ENCODE measurements at regions not wholly inside any gene's neighbourhood (a gene's known extent, or its start where the extent isn't known, plus 50 kb on each side); places are given as distances from the start of the nearest gene placed in this dataset.

DNA sequence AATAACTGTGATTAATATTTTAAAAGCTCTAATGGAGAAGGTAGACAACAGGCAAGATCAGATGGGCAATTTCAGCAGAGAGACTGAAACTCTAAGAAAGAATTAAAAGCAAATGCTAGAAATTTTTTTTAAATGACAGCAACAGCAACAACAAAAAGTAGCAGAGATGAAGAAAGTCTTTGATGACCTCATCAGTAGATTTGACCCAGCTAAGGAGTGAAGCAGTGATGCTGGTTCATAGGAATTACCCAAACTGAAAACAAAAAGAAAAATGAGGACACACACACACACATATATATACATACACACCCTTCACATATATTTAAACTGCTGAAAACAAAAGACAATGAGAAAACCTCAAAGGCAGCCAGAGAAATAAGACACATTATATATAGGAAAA, 197.6 kb upstream of the ARID1B start:
- Histone ChIP-seq H3K4me1 (ENCODE audit: insufficient read depth) (no peaks in the 10 kb centered on the region), H3K27ac (ENCODE audit: low read depth) (no peak overlapping the region), H3F3A (replicated peaks; ENCODE audit: low read depth) (no peaks in the 10 kb centered on the region), H3K9me2 (ENCODE audit: insufficient read depth) (0 out of 2 replicates have a peak, but pooled peaks cover 6% of the 10 kb centered on the region), H3K27me3 (ENCODE audit: insufficient read depth) (no peaks in the 10 kb centered on the region), H4K20me1 (replicated peaks; ENCODE audit: insufficient read depth) (no peaks in the 10 kb centered on the region), H3K79me2 (replicated peaks; ENCODE audit: insufficient read depth) (no peaks in the 10 kb centered on the region), H3K4me3 (no peak overlapping the region), H2AFZ (no peak overlapping the region), H3K4me2 (no peak overlapping the region), H3K36me3 (ENCODE audit: insufficient read depth) (no peaks in the 10 kb centered on the region)
- H3K4me3 Mint-ChIP-seq = no peak overlapping the region
- DNase-seq (ENCODE audit: low spot score) (no peak), ATAC-seq (no peak)
- peaks cover 43% of the 10 kb centered on the region for H3K9me3 Mint-ChIP-seq
- peaks cover 25% of the 10 kb centered on the region for H3K36me3 Mint-ChIP-seq (ENCODE audit: low read depth)
- H3K27ac Mint-ChIP-seq = no peak overlapping the region
- TF ChIP-seq JUNB (IDR thresholded peaks at IDR 0.05; ENCODE audit: unreplicated experiment) (no peak), CREB1 (CRISPR knock-in tag; IDR thresholded peaks at IDR 0.05; ENCODE audit: low read depth) (no peak)
- peaks cover 6% of the 10 kb centered on the region for H3K27me3 Mint-ChIP-seq (ENCODE audit: insufficient read depth, low read depth, poor library complexity)
- no peaks in the 10 kb centered on the region for H3K4me1 Mint-ChIP-seq

DNA sequence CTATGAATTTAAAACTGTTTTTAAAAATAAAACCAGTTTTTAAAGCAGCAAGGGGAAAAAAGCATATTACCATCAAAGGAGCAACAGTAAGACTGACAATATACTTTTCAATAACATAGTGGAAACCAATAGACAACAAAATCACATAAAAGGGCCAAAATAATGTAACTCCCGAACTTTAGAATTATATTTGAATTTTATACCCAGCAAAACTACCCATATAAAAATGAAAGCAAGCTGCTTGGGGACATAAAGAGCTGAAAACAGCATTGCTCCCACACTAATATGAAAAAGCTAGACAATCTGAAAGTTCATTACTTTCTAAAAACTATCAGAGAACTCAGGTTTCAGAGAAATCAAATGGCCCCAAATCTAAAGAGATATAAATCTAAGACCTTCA, 199.4 kb upstream of the ARID1B start:
- DNase-seq (ENCODE audit: low spot score) (no peak), ATAC-seq (no peak)
- H3K9me2 ChIP-seq (ENCODE audit: insufficient read depth) = peaks cover 6% of the 10 kb centered on the region; the same call in 1 of the 2 replicates
- peaks cover 43% of the 10 kb centered on the region for H3K9me3 Mint-ChIP-seq
- no peaks in the 10 kb centered on the region for H4K20me1 ChIP-seq (replicated peaks; ENCODE audit: insufficient read depth)
- no peak overlapping the region for H3K27ac ChIP-seq (ENCODE audit: low read depth)
- H3K4me1 ChIP-seq (ENCODE audit: insufficient read depth) = no peaks in the 10 kb centered on the region
- H3K4me1 Mint-ChIP-seq = no peaks in the 10 kb centered on the region
- no peak overlapping the region for H3K27ac Mint-ChIP-seq
- H3K4me3 Mint-ChIP-seq = no peak overlapping the region
- no peak overlapping the region for H3K4me2 ChIP-seq
- H2AFZ ChIP-seq = no peak overlapping the region
- peaks cover 6% of the 10 kb centered on the region for H3K27me3 Mint-ChIP-seq (ENCODE audit: insufficient read depth, low read depth, poor library complexity)
- no peaks in the 10 kb centered on the region for H3K27me3 ChIP-seq (ENCODE audit: insufficient read depth)
- no peak overlapping the region for H3K4me3 ChIP-seq
- H3F3A ChIP-seq (replicated peaks; ENCODE audit: low read depth) = no peaks in the 10 kb centered on the region
- peaks cover 25% of the 10 kb centered on the region for H3K36me3 Mint-ChIP-seq (ENCODE audit: low read depth)
- H3K36me3 ChIP-seq (ENCODE audit: insufficient read depth) = no peaks in the 10 kb centered on the region
- no peaks in the 10 kb centered on the region for H3K79me2 ChIP-seq (replicated peaks; ENCODE audit: insufficient read depth)
- TF ChIP-seq CTCF (conservative IDR thresholded peaks at IDR 0.05; ENCODE audit: low read depth in 2 of 2) (no peak), POLR2AphosphoS5 (IDR thresholded peaks at IDR 0.05; ENCODE audit: low read depth) (no peak), CREB1 (CRISPR knock-in tag; IDR thresholded peaks at IDR 0.05; ENCODE audit: low read depth) (no peak), ZNF331 (CRISPR knock-in tag; IDR thresholded peaks at IDR 0.05; ENCODE audit: low read depth) (no peak), NANOG (IDR thresholded peaks at IDR 0.05; ENCODE audit: borderline replicate concordance) (no peak), ZNF462 (CRISPR knock-in tag; IDR thresholded peaks at IDR 0.05) (no peak), JUNB (IDR thresholded peaks at IDR 0.05; ENCODE audit: unreplicated experiment) (no peak), REST (IDR thresholded peaks at IDR 0.05; ENCODE audit: unreplicated experiment) (no peak), STAT1 (IDR thresholded peaks at IDR 0.05; ENCODE audit: unreplicated experiment) (no peak)
- TF ChIP-seq, protein P1, sequence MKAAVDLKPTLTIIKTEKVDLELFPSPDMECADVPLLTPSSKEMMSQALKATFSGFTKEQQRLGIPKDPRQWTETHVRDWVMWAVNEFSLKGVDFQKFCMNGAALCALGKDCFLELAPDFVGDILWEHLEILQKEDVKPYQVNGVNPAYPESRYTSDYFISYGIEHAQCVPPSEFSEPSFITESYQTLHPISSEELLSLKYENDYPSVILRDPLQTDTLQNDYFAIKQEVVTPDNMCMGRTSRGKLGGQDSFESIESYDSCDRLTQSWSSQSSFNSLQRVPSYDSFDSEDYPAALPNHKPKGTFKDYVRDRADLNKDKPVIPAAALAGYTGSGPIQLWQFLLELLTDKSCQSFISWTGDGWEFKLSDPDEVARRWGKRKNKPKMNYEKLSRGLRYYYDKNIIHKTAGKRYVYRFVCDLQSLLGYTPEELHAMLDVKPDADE (IDR thresholded peaks at IDR 0.05) = no peak

Data from GM23338 (cell line).